ENCODE measurements at regions not wholly inside any gene's neighbourhood (a gene's known extent, or its start where the extent isn't known, plus 50 kb on each side); places are given as distances from the start of the nearest gene placed in this dataset.
"Not testable (repeated sequence)": the region's sequence is repeated elsewhere in the genome, so short reads cannot be mapped to it uniquely, and the experiment has no call there.

GRCh38 chr15:79602180-79602579, 170.0 kb downstream of the MINAR1 start:
- DNase-seq (ENCODE audit: insufficient read length, low spot score): no peak
- no peak for FAIRE-seq

- FAIRE-seq (no peak), DNase-seq (ENCODE audit: insufficient read length, low spot score) (no peak)
Measured at GRCh38 chr15:79602731-79603130, 170.6 kb downstream of the MINAR1 start.

GRCh38 chr15:79606831-79607355, 174.8 kb downstream of the MINAR1 start:
- DNase-seq (ENCODE audit: insufficient read length, low spot score) (no peak), FAIRE-seq (no peak)

DNA sequence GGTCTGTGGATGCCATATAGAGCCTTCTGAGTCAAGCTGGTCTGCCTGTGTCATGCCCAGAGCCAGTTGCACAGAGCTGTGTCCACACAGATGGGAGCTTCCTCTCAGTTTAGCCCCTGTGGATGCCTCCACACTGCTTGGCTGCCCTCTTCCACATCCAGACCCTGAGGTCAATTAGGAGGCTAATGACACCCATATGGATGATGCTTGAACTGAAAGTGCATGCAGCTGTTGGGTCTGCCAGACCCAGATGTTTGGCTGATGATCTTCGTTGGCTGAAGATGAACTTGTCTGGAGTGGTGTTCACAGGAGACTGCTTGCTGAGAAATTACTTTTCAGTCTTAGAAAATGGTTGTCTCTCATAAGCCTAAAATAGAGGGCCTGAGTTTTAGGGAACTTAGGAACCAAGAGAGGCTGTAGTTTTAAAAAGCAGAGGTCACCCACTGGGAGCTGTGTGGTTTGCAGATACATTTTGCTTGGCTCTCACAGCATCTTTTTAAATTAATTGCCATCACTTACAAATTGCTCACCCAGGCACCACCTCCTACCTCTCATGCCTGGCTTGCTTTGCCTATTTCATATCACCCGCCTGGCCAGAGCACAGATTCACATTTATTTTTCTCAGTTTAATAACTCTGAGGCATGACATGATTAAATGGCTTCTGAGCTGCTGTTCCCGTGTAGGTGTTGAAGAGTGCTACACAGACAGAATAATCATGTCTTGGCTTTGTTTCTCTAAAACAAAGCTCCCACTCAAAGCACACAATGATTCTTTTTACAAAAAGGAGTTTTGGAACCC, 176.1 kb downstream of the MINAR1 start:
- FAIRE-seq: no peak
- DNase-seq (ENCODE audit: insufficient read length, low spot score): no peak

GRCh38 chr15:79609506-79609905, 177.4 kb downstream of the MINAR1 start:
- no peak for DNase-seq (ENCODE audit: insufficient read length, low spot score)
- no peak for FAIRE-seq

- no peak for FAIRE-seq
- DNase-seq (ENCODE audit: insufficient read length, low spot score): no peak
Measured at GRCh38 chr15:79610021-79610420, 177.9 kb downstream of the MINAR1 start.

DNA sequence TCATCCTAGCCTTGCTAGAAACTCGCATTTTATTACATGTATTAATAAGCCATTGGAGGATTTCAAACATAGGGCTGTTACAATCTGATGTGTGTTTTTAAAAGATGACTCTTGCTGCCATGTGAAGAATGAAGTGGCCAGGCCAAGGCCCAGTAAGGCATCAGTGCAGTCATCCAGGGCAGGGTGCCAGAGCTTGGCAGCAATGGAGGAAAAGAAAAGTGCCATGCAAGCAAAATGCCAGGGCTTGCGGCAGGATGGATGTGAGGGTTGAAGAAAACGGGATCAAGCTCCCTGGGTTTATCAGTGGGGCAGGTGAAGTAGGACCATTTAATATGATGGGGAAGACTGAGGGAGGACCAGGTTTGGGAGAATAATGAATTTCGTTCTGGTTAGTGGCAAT, 183.6 kb downstream of the MINAR1 start:
- no peak for DNase-seq (ENCODE audit: insufficient read length, low spot score)
- no peak for FAIRE-seq

- no peak for FAIRE-seq
- DNase-seq (ENCODE audit: insufficient read length, low spot score): no peak
Measured at GRCh38 chr15:79617071-79617470, 184.9 kb downstream of the MINAR1 start.

- FAIRE-seq: no peak
- no peak for DNase-seq (ENCODE audit: insufficient read length, low spot score)
Measured at GRCh38 chr15:79620112-79620857, 188.1 kb downstream of the MINAR1 start.

DNA sequence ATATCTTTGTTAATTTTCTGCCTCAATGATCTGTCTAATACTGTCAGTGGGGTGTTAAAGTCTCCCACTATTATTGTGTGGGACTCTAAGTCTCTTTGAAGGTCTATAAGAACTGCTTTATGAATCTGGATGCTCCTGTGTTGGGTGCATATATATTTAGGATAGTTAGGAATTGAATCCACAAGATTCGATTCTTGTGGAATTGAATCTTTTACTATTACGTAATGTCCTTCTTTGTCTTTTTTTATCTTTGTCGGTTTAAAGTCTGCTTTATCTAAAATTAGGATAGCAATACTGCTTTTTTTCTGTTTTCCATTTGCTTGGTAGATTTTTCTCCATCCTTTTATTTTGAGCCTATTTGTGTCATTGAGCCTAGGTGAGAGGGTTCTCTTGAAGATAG, 189.7 kb downstream of the MINAR1 start:
- DNase-seq (ENCODE audit: insufficient read length, low spot score); FAIRE-seq: not testable (repeated sequence)

DNA sequence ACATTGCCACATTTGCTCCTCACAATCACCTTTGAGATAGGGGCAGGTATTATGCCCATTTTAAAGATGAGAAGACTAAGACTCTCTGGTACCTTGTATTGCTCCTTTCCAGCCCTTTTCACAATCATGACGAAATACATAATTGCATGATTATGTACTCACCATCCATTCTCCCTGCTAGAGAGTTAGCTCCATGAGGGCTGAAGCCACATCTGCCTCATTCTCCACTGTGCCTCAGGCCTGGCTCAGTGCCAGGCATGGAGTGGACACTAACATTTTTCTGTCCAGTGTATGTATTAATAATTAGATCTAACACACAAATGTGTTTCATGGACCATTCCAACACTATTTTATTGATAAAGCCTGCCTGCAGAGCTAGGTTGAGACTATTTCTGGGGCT, 191.4 kb downstream of the MINAR1 start:
- no peak for FAIRE-seq
- DNase-seq (ENCODE audit: insufficient read length, low spot score): no peak

- FAIRE-seq (no peak), DNase-seq (ENCODE audit: insufficient read length, low spot score) (no peak)
Measured at GRCh38 chr15:79629687-79630086, 197.6 kb downstream of the MINAR1 start.

DNA sequence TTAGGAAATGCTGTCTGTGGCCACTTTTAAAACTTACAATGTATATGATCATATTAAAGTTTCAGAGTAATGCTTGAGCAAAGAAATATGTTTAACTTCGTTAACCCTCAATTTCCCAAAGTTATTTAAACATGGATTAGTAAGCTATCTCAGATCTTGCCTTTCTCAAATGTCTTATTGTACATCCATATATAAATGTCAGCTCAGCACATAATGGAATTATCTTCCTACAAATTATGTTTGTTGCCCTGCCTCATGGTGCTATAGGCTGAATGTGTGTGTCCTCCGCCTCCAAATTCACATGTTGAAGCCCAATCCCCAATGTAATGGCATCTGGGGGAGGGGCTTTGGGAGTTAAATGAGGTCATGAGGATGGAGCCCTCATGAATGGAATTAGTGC, 200.3 kb downstream of the MINAR1 start:
- no peak for FAIRE-seq
- no peak for DNase-seq (ENCODE audit: insufficient read length, low spot score)

DNA sequence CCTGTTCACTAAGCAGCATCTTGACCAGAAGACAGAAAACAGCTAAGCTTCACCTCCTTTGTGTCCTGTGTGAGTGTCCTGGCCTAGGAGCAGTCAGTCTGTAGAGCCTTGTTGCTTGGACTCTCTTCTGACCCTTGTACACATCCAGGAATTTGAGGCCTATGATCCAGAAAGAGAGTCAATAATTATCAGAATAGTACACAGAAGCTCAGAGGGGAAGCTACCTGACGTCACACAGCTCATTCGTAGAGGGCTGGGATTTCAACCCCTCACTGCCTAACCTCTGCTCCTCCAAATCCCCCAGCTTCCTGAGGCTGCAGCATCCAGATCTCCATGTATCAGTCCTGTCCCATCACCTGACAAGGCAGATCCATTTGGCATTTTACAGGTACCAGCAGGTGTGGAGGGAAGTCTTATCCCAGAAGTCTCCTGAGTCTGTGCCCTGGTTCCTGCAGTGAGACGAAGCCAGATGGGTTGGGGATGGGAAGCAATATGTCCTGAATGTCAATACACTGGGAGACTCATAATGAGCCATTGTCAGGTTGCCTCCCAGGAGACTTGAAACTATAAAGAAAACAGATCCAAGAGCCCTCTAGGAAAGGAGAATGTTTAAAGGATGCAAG, 203.1 kb downstream of the MINAR1 start:
- FAIRE-seq: no peak
- DNase-seq (ENCODE audit: insufficient read length, low spot score): no peak

DNA sequence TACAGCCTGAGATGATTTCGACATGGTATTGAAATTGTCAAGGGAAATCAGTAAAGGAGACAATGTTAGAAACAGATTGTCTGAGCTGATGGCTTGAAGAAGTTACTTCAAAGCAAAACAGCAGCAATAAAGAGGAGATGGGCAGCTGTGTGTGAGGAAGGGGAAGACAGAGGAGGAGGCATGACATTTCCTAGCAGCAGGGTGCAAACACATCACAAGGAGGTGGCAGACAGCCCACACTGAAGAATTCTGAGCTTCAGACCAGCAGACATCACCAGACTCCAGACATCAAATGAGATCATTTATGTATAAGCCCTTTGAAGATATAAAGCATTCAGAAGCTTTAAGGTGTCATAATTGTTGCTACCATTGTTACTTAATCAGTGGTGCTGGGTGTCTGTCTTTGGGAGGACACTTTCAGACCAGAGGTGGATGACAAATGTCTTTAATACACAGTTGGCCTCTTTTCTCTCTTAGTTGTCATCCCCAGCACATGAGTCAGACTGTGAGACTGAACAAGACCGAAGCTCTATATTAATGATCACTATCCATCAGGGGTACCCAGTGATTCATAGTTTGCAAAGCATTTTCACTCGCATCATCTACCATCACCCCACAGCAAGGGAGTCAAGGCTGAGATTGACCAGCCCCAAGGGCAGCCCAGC, 203.9 kb downstream of the MINAR1 start:
- FAIRE-seq (no peak), DNase-seq (ENCODE audit: insufficient read length, low spot score) (peak; percentile 6)

DNA sequence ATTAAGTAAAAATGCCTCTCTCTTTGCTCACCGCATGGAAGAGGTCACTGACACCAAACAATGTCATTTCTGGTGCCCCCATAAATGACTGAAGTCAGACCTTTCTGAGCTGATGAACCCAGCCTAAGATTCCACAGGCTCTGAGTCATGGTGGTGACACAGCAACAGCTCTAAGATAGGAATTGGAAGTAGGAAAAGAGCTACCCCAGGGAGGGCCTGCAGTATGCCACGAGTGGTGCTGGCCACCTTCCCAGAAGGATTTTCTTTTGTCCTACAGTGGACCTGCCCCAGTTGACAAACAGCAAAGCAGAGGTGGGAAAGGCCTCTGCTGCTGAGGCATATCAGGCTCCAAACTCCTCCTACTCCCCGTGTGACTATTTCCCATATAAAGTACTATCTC, 208.1 kb downstream of the MINAR1 start:
- peak; percentile 60 for DNase-seq (ENCODE audit: insufficient read length, low spot score)
- peak; percentile 69 for FAIRE-seq

DNA sequence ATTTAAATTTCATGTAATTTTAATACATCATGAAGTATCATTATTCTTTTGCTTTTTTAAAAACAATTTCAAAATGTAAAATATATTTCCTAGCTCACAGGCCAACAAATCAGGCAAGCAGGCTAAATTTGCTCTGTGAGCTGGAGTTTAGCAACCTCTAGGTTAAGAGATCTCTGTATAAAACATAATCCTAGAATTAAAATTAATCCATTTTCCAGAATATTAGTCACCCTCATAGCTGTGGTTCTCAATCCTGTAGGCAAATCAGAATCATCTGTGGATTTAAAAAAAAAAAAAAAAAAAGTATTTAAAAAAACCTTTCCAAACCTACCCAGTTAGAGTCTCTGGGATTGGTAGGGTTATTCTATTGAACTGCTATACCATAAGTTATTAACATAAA, 209.7 kb downstream of the MINAR1 start:
- FAIRE-seq (no peak), DNase-seq (ENCODE audit: insufficient read length, low spot score) (no peak)

DNA sequence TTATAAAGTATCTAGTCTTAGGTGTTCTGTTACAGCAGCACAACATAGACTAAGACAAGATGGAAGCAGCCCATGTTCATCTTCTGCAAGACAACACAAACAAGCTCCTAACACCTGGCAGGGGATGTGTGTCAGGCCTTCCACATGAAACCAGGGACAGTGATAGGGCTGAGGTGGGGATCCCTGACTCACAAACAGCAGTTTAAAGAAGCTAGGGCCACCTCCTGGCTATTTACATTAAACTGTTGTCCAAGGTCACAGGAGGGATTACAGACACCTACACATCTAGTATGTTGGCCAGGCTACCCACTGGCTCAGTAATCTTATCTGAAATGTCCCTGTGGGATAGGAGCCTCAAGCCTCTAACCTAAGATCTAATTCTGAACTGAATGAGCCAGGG, 211.3 kb downstream of the MINAR1 start:
- no peak for FAIRE-seq

GRCh38 chr15:79644091-79644490, 212.0 kb downstream of the MINAR1 start:
- peak; percentile 43 for DNase-seq (ENCODE audit: insufficient read length, low spot score)
- FAIRE-seq: no peak

More for the DNA sequence above, 211.3 kb downstream of the MINAR1 start:
- no peak for DNase-seq (ENCODE audit: insufficient read length, low spot score)

- FAIRE-seq; DNase-seq (ENCODE audit: insufficient read length, low spot score): not testable (repeated sequence)
Measured at GRCh38 chr15:79652972-79653371, 220.8 kb downstream of the MINAR1 start.

- DNase-seq (ENCODE audit: insufficient read length, low spot score) (no peak), FAIRE-seq (no peak)
Measured at GRCh38 chr15:79653533-79653932, 221.4 kb downstream of the MINAR1 start.

Data from HTR-8/SVneo (cell line).